GM12892 (cell line): ENCODE measurements at regions not wholly inside any gene's neighbourhood (a gene's known extent, or its start where the extent isn't known, plus 50 kb on each side); places are given as distances from the start of the nearest gene placed in this dataset.

Experiments
- POLR2A ChIP-seq: IDR thresholded peaks from 2 replicates; pipeline ENCODE4 v1.6.1; 2011; ENCODE audit warnings: low read depth, low read length, control low read depth
- TAF1 ChIP-seq: IDR thresholded peaks from 2 replicates; pipeline ENCODE4 v1.6.1; 2011; ENCODE audit warnings: low read depth, mild to moderate bottlenecking, control low read depth, low read length, borderline replicate concordance

GRCh38 chr3:11711876-11712275 lies 68.2 kb upstream of the VGLL4 start:
- TF ChIP-seq POLR2A, result no peak
- TF ChIP-seq TAF1, result no peak
